ENCODE measurements at regions not wholly inside any gene's neighbourhood (a gene's known extent, or its start where the extent isn't known, plus 50 kb on each side); places are given as distances from the start of the nearest gene placed in this dataset.
"Not testable (repeated sequence)": the region's sequence is repeated elsewhere in the genome, so short reads cannot be mapped to it uniquely, and the experiment has no call there.

DNA sequence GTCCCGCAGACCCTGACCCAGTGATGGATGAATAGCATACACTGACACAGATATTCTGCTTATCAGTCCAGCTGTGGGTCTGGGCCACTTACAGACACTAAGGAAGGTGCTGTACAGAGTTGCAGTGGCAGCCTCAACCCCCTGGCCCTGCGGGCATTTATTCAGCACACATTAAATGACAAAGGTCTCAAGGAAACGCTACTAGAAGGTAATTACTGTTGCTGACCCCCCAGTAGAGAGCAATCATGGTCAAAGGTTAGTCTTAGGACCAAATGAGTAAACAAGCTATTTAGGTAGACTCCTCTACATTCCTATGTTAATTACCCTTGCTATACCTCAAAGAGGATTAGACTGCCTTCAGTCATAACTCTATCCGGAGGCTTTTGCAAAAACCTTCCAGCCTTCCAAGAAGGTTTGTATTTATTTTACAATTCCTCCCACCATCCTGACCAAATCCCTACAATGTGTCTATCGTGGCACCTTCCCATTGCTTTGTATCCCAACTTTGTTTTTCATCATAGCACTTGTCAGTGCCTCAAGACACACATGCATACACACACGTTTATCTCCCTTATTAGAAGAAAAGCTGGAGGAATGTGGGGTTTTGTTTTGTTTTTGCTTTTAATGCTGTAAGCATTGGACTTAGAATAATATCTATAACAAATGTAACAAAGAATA, 227.9 kb downstream of the PYDC2 start:
- DNase-seq (no peak), ATAC-seq (no peak)
- H3K4me1 Mint-ChIP-seq: no peaks in the 10 kb centered on the region
- H3K27ac Mint-ChIP-seq: no peak overlapping the region
- H3K4me3 Mint-ChIP-seq: no peak overlapping the region
- no peaks in the 10 kb centered on the region for H3K27me3 Mint-ChIP-seq
- H3K9me3 Mint-ChIP-seq: peaks cover 0 to 8% of the 10 kb centered on the region in 2 donors

GRCh38 chr3:191691184-191691583, 230.2 kb downstream of the PYDC2 start:
- peak overlapping the region in 1 of 2 donors; percentile 95 for H3K27ac Mint-ChIP-seq
- not testable (repeated sequence) for H3K4me1 Mint-ChIP-seq, H3K27me3 Mint-ChIP-seq, H3K9me3 Mint-ChIP-seq, H3K4me3 Mint-ChIP-seq, ATAC-seq, DNase-seq

DNA sequence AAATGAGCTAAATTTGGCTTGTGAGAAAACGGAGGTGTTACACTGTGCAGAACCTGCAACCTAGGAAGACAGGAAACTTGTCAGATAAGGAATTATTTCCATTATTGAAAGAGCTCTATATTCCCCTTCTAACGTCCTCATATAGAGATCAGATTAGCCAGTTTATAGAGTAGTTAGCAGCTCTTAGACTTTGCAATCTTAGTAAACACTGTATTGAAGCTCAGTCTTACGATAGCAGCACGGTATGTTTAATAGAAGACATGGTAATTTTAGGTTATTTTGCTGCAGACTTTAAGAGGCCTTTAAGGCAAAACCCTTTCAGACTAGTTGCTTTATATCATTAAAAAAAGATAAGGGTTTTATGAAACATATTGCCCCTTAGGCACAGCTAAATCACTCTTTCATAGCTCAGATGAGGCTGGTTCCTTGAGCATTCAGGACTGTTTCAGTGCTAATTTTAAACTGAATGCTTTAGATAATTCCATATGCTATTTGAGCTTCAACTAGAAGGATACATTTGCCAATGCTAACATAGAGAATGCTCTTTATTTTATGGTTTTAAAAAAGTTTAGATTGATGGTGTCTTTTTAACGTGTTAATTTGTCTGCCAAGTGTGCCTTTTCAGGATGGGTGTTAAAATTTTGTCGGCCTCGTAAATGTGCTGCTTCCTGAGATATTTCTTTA, 234.3 kb downstream of the PYDC2 start:
- Mint-ChIP-seq H3K27me3 (no peaks in the 10 kb centered on the region), H3K9me3 (no peaks in the 10 kb centered on the region), H3K4me3 (no peak overlapping the region), H3K27ac (no peak overlapping the region), H3K4me1 (no peaks in the 10 kb centered on the region)
- DNase-seq (no peak), ATAC-seq (no peak)

GRCh38 chr3:191695815-191696153, 234.8 kb downstream of the PYDC2 start:
- H3K27ac Mint-ChIP-seq: no peak overlapping the region
- no peaks in the 10 kb centered on the region for H3K9me3 Mint-ChIP-seq
- DNase-seq (no peak), ATAC-seq (no peak)
- no peaks in the 10 kb centered on the region for H3K4me1 Mint-ChIP-seq
- H3K4me3 Mint-ChIP-seq: no peak overlapping the region
- no peaks in the 10 kb centered on the region for H3K27me3 Mint-ChIP-seq

DNA sequence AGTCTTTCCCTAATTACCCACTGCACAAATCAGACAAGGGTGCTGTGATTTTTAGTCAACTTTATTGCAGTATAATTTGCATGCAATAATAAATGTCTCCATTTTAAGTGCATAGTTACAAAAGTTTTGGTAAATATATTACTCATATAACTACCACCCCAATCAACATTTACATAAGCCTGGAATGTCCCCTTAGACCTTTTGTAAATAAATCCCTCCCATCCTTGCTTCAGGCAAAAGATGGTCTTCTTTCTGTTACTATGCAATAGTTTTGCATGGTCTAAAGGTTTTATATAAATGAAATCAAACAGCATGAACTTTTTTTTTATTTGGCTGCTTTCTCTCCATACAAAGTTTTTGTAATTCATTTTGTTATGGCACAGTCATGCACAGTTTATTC, 235.4 kb downstream of the PYDC2 start:
- ATAC-seq (no peak), DNase-seq (no peak)
- H3K9me3 Mint-ChIP-seq: no peaks in the 10 kb centered on the region
- H3K27ac Mint-ChIP-seq: no peak overlapping the region
- H3K27me3 Mint-ChIP-seq: no peaks in the 10 kb centered on the region
- H3K4me1 Mint-ChIP-seq: no peaks in the 10 kb centered on the region
- no peak overlapping the region for H3K4me3 Mint-ChIP-seq

GRCh38 chr3:191699546-191699945, 238.6 kb downstream of the PYDC2 start:
- ATAC-seq (no peak), DNase-seq (no peak)
- Mint-ChIP-seq H3K4me3 (no peak overlapping the region), H3K9me3 (peaks cover 0 to 6% of the 10 kb centered on the region in 2 donors), H3K27me3 (no peaks in the 10 kb centered on the region), H3K27ac (no peak overlapping the region), H3K4me1 (no peaks in the 10 kb centered on the region)

- Mint-ChIP-seq H3K27ac (no peak overlapping the region), H3K27me3 (no peaks in the 10 kb centered on the region), H3K4me3 (no peak overlapping the region), H3K9me3 (peaks cover 0 to 6% of the 10 kb centered on the region in 2 donors), H3K4me1 (no peaks in the 10 kb centered on the region)
- DNase-seq (no peak), ATAC-seq (no peak)
Measured at GRCh38 chr3:191702121-191702520, 241.2 kb downstream of the PYDC2 start.

- H3K4me1 Mint-ChIP-seq: no peaks in the 10 kb centered on the region
- peaks cover 5 to 13% of the 10 kb centered on the region in 2 donors for H3K9me3 Mint-ChIP-seq
- no peaks in the 10 kb centered on the region for H3K27me3 Mint-ChIP-seq
- peak overlapping the region in 1 of 2 donors; percentile 86 for H3K27ac Mint-ChIP-seq
- H3K4me3 Mint-ChIP-seq: no peak overlapping the region
- ATAC-seq: no peak
- no peak for DNase-seq
Measured at GRCh38 chr3:191707817-191708216, 246.9 kb downstream of the PYDC2 start.

DNA sequence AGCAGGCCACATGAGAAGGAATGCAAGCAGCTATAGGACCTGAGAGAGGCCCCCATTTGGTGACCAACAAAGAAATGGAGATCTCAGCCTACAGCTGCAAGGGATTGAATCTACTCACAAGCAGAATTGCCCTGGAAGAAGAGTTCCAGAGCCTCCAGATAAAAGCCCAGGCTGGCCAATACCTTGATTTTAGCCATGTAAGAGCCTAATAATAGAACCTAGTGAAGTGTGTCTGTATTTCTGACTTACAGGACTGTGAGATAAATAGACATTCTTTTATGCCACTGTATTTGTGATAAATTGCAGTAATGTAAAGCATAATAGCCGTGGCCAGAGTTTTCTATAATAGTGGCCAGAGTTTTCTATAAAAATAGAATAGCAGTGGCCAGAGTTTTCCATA, 254.6 kb downstream of the PYDC2 start:
- H3K27me3 Mint-ChIP-seq: no peaks in the 10 kb centered on the region
- DNase-seq: no peak
- H3K4me3 Mint-ChIP-seq: no peak overlapping the region
- no peak overlapping the region for H3K27ac Mint-ChIP-seq
- ATAC-seq: no peak
- peaks cover 1 to 6% of the 10 kb centered on the region in 2 donors for H3K9me3 Mint-ChIP-seq
- no peaks in the 10 kb centered on the region for H3K4me1 Mint-ChIP-seq

GRCh38 chr3:191721390-191721861, 260.5 kb downstream of the PYDC2 start:
- ATAC-seq (no peak), DNase-seq (no peak)
- Mint-ChIP-seq H3K9me3 (peaks cover 0 to 6% of the 10 kb centered on the region in 2 donors), H3K27me3 (no peaks in the 10 kb centered on the region), H3K4me1 (no peaks in the 10 kb centered on the region), H3K4me3 (no peak overlapping the region), H3K27ac (no peak overlapping the region)

DNA sequence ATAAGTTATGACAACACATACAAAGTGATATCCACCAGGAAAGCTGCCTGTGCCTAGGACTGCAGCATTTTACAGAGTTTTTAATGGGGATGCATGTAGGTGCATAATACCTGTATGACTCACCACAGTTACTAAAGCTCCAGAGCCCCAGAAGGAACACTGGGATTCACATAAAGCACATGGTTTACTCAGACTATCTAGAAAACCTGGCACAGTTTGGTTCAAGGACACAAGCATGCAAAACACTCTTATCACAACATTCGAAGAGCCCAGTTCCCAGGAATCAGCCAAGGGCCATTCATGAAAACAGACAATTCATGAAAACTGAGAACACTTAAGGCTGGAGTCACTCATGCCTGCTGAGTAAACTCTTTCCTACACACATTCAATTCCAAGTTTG, 261.0 kb downstream of the PYDC2 start:
- H3K27ac Mint-ChIP-seq: no peak overlapping the region
- ATAC-seq (no peak), DNase-seq (no peak)
- no peaks in the 10 kb centered on the region for H3K27me3 Mint-ChIP-seq
- no peaks in the 10 kb centered on the region for H3K4me1 Mint-ChIP-seq
- H3K4me3 Mint-ChIP-seq: no peak overlapping the region
- H3K9me3 Mint-ChIP-seq: peaks cover 0 to 6% of the 10 kb centered on the region in 2 donors

GRCh38 chr3:191727338-191727737, 266.4 kb downstream of the PYDC2 start:
- no peak overlapping the region for H3K4me3 Mint-ChIP-seq
- ATAC-seq (no peak), DNase-seq (no peak)
- no peaks in the 10 kb centered on the region for H3K4me1 Mint-ChIP-seq
- H3K27ac Mint-ChIP-seq: no peak overlapping the region
- no peaks in the 10 kb centered on the region for H3K27me3 Mint-ChIP-seq
- peaks cover 6 to 9% of the 10 kb centered on the region in 2 donors for H3K9me3 Mint-ChIP-seq

DNA sequence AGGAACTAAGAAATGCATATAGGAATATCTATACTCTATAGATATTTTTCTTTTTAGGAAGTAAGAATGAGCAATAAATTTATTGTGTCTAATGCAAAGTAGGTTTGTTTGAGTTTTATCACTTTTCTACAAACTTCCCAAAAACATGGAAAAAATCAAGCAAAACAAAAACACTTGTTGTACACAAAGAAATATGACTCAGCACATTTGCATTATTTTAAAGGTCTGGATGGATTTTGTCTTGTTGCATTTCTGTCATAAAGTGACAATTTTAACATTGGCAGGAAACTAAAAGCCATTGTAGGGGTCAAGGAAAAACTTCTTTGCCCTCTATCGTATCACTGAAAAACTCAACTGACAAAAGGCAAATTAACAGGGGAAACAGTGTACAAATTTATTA, 267.2 kb downstream of the PYDC2 start:
- Mint-ChIP-seq H3K27me3 (no peaks in the 10 kb centered on the region), H3K4me3 (no peak overlapping the region), H3K4me1 (no peaks in the 10 kb centered on the region), H3K27ac (no peak overlapping the region), H3K9me3 (peaks cover 14 to 17% of the 10 kb centered on the region in 2 donors)
- ATAC-seq (no peak), DNase-seq (no peak)

GRCh38 chr3:191737742-191738141, 276.8 kb downstream of the PYDC2 start:
- Mint-ChIP-seq H3K9me3 (peaks cover 16 to 22% of the 10 kb centered on the region in 2 donors), H3K27ac (no peak overlapping the region), H3K4me1 (no peaks in the 10 kb centered on the region), H3K4me3 (no peak overlapping the region), H3K27me3 (no peaks in the 10 kb centered on the region)
- no peak for ATAC-seq
- DNase-seq: no peak

DNA sequence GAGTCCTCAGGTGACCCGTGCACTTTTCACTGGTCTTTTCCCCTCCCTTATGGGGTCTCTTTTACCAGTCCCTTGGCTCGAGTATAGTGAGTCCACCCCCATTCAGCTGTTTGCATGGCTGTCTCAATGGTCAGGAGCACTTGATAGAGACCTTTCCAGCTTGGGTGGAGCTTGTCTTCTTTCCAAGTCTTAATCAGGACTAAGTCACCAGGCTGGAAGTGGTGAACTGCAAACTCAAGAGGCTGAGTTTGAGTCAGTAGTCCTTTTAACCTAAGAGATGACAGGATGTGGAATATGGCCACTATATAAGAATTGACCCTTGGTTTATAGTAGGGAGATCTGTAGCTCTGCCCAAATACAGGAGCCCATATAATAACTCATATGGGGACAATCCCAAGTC, 279.7 kb downstream of the PYDC2 start:
- Mint-ChIP-seq H3K9me3 (peaks cover 0 to 18% of the 10 kb centered on the region in 2 donors), H3K27me3 (no peaks in the 10 kb centered on the region), H3K4me3 (no peak overlapping the region), H3K27ac (no peak overlapping the region), H3K4me1 (no peaks in the 10 kb centered on the region)
- no peak for DNase-seq
- ATAC-seq: no peak

DNA sequence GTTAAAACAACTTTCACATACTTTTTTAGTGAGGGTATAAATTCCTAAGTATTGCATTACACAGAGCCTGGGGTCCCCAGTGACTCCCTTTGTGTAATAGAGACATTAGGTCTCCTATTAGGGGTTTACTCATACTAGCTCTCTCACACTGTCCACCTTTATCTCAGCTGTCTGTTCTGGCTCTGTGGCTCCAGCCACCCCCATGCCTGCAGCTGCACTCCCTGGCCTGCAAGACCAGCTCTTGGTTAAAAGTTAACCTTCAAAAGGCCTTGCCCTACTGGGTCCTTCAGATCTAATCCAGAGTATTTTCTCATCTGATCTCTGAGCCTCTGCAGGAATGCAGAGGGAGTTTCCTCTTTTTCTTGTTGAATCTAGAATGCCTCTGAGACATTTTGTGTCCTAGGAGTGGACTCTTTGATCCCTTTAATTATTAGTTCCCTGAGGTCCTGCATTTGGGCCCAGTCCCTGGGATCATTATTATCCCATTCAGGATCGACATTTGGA, 280.9 kb downstream of the PYDC2 start:
- H3K4me3 Mint-ChIP-seq, H3K27ac Mint-ChIP-seq, H3K4me1 Mint-ChIP-seq, H3K27me3 Mint-ChIP-seq, DNase-seq, ATAC-seq: not testable (repeated sequence)
- H3K9me3 Mint-ChIP-seq: peaks cover 0 to 12% of the 10 kb centered on the region in 2 donors

All from stimulated activated naive CD8-positive, alpha-beta T cell treated with anti-CD3 and anti-CD28 coated beads, Interleukin-15, amount 100 ng/mL, for 72 hours (primary cell).